COLO668 (cell line): ENCODE measurements at regions not wholly inside any gene's neighbourhood (a gene's known extent, or its start where the extent isn't known, plus 50 kb on each side); places are given as distances from the start of the nearest gene placed in this dataset.
A peak's percentile ranks its signal among the peaks of the same experiment; 100 is the strongest.

Experiments used
- DNase-seq: peaks from one replicate; lab custom pipeline; 2025; ENCODE audit not compliant: unreplicated experiment; lab: John Stamatoyannopoulos, UW

- peak; percentile 9 for DNase-seq
These were observed 296.5 kb upstream of the AZI2 start for GRCh38 chr3:28645149-28645548.

- DNase-seq = no peak
These were observed 297.8 kb upstream of the AZI2 start for GRCh38 chr3:28646435-28646834.

- DNase-seq = no peak
These were observed 300.6 kb upstream of the AZI2 start for GRCh38 chr3:28649266-28649665.

- DNase-seq = no peak
These were observed 302.5 kb upstream of the AZI2 start for GRCh38 chr3:28651159-28651558.

GRCh38 chr3:28664123-28664522 lies 315.5 kb upstream of the AZI2 start:
- DNase-seq = no peak

- DNase-seq = peak; percentile 54
These were observed 319.3 kb upstream of the AZI2 start for GRCh38 chr3:28667646-28668621.

- no peak for DNase-seq
These were observed 321.2 kb upstream of the AZI2 start for GRCh38 chr3:28669870-28670269.

GRCh38 chr3:28672406-28672805 lies 323.8 kb upstream of the AZI2 start:
- no peak for DNase-seq

GRCh38 chr3:28673446-28673845 lies 324.8 kb upstream of the AZI2 start:
- DNase-seq = no peak

GRCh38 chr3:28674212-28674611 lies 325.6 kb upstream of the AZI2 start:
- DNase-seq = no peak

- DNase-seq = no peak
These were observed 329.0 kb upstream of the AZI2 start for GRCh38 chr3:28677581-28677980.

GRCh38 chr3:28678086-28678485 lies 329.5 kb upstream of the AZI2 start:
- DNase-seq = no peak

- no peak for DNase-seq
These were observed 331.4 kb upstream of the AZI2 start for GRCh38 chr3:28680050-28680449.

GRCh38 chr3:28682121-28682520 lies 333.5 kb upstream of the AZI2 start:
- no peak for DNase-seq

GRCh38 chr3:28690176-28690575 lies 341.6 kb upstream of the AZI2 start:
- DNase-seq = no peak

GRCh38 chr3:28698706-28699105 lies 350.1 kb upstream of the AZI2 start:
- peak; percentile 16 for DNase-seq

- peak; percentile 70 for DNase-seq
These were observed 350.7 kb upstream of the AZI2 start for GRCh38 chr3:28699283-28699682.

- peak; percentile 55 for DNase-seq
These were observed 352.1 kb upstream of the AZI2 start for GRCh38 chr3:28700728-28701127.

- DNase-seq = no peak
These were observed 355.2 kb upstream of the AZI2 start for GRCh38 chr3:28703843-28704242.

- DNase-seq = no peak
These were observed 362.7 kb upstream of the AZI2 start for GRCh38 chr3:28711293-28711692.

- no peak for DNase-seq
These were observed 368.3 kb upstream of the AZI2 start for GRCh38 chr3:28716939-28717338.

GRCh38 chr3:28718074-28718849 lies 369.6 kb upstream of the AZI2 start:
- DNase-seq = no peak
